ENCODE measurements at regions not wholly inside any gene's neighbourhood (a gene's known extent, or its start where the extent isn't known, plus 50 kb on each side); places are given as distances from the start of the nearest gene placed in this dataset.

GRCh38 chr11:92917927-92918326 is 51.5 kb upstream of the MTNR1B start:
- DNase-seq (ENCODE audit: low spot score) = no peak

- no peak for DNase-seq (ENCODE audit: low spot score)
These were observed 50.4 kb upstream of the MTNR1B start for GRCh38 chr11:92919048-92919447.
